ENCODE measurements at regions not wholly inside any gene's neighbourhood (a gene's known extent, or its start where the extent isn't known, plus 50 kb on each side); places are given as distances from the start of the nearest gene placed in this dataset.

GRCh38 chr14:105947599-105947998 lies 421.2 kb downstream of the TMEM121 start:
- TF ChIP-seq CTCF (IDR thresholded peaks at IDR 0.05) = no peak
- no peak for TF ChIP-seq POLR2AphosphoS5 (IDR thresholded peaks at IDR 0.05; ENCODE audit: insufficient read depth in 1 of 2, low read depth in 1 of 2)
